ENCODE measurements at regions not wholly inside any gene's neighbourhood (a gene's known extent, or its start where the extent isn't known, plus 50 kb on each side); places are given as distances from the start of the nearest gene placed in this dataset.

DNA sequence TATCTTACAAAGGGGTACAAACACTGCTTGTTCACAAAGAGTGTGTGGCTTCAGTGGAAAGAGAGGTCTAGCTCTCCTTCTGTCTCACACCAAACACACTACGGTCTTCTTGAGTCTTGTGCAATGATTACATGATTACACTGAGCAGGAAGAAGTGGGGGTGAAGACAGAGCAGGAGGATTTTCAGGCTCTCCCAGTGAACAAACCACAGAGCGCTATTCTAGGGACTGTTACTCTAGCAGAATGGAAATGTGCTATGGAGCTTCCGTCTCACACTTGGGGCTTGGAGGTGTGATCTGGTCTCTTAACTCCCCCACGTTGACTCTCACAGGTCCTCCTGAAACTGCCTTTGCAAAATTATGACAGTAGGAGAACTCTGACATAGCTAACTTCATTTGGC, 203.4 kb downstream of the MYLK4 start:
- H3K36me3 Mint-ChIP-seq (ENCODE audit: unreplicated experiment): no peaks in the 10 kb centered on the region
- DNase-seq (ENCODE audit: extremely low spot score, unreplicated experiment): no peak
- peaks cover 5% of the 10 kb centered on the region for H3K27me3 Mint-ChIP-seq (ENCODE audit: unreplicated experiment)
- H3K4me3 Mint-ChIP-seq (ENCODE audit: unreplicated experiment): no peak overlapping the region
- no peak overlapping the region for H3K27ac Mint-ChIP-seq (ENCODE audit: unreplicated experiment)
- H3K9me3 Mint-ChIP-seq (ENCODE audit: unreplicated experiment): peaks cover 10% of the 10 kb centered on the region
- no peaks in the 10 kb centered on the region for H3K4me1 Mint-ChIP-seq (ENCODE audit: unreplicated experiment)
- TF ChIP-seq, protein P1, sequence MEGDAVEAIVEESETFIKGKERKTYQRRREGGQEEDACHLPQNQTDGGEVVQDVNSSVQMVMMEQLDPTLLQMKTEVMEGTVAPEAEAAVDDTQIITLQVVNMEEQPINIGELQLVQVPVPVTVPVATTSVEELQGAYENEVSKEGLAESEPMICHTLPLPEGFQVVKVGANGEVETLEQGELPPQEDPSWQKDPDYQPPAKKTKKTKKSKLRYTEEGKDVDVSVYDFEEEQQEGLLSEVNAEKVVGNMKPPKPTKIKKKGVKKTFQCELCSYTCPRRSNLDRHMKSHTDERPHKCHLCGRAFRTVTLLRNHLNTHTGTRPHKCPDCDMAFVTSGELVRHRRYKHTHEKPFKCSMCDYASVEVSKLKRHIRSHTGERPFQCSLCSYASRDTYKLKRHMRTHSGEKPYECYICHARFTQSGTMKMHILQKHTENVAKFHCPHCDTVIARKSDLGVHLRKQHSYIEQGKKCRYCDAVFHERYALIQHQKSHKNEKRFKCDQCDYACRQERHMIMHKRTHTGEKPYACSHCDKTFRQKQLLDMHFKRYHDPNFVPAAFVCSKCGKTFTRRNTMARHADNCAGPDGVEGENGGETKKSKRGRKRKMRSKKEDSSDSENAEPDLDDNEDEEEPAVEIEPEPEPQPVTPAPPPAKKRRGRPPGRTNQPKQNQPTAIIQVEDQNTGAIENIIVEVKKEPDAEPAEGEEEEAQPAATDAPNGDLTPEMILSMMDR (IDR thresholded peaks at IDR 0.05): no peak

DNA sequence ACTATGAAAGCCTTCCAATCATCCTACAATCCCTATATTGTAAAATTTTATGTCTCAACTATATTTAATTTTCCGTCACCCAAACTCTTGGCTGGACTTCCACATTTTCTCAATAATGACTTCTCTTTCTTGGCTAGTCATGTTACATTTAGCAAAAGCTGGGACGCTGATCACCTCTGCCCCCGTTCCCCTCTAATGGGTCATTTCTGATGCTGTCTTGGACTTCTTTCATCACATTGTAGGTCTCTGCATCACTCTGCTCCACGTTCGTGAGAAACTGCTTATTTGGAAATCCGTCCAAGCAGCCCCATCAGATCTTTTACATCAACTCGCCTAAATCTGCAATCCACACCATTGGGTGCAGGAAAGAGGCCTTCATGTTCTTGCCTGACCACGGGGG, 203.8 kb downstream of the MYLK4 start:
- H3K9me3 Mint-ChIP-seq (ENCODE audit: unreplicated experiment): peaks cover 10% of the 10 kb centered on the region
- H3K4me1 Mint-ChIP-seq (ENCODE audit: unreplicated experiment): no peaks in the 10 kb centered on the region
- no peak overlapping the region for H3K4me3 Mint-ChIP-seq (ENCODE audit: unreplicated experiment)
- no peak overlapping the region for H3K27ac Mint-ChIP-seq (ENCODE audit: unreplicated experiment)
- TF ChIP-seq, protein P1 (IDR thresholded peaks at IDR 0.05): no peak
- peaks cover 5% of the 10 kb centered on the region for H3K27me3 Mint-ChIP-seq (ENCODE audit: unreplicated experiment)
- no peak for DNase-seq (ENCODE audit: extremely low spot score, unreplicated experiment)
- no peaks in the 10 kb centered on the region for H3K36me3 Mint-ChIP-seq (ENCODE audit: unreplicated experiment)

DNA sequence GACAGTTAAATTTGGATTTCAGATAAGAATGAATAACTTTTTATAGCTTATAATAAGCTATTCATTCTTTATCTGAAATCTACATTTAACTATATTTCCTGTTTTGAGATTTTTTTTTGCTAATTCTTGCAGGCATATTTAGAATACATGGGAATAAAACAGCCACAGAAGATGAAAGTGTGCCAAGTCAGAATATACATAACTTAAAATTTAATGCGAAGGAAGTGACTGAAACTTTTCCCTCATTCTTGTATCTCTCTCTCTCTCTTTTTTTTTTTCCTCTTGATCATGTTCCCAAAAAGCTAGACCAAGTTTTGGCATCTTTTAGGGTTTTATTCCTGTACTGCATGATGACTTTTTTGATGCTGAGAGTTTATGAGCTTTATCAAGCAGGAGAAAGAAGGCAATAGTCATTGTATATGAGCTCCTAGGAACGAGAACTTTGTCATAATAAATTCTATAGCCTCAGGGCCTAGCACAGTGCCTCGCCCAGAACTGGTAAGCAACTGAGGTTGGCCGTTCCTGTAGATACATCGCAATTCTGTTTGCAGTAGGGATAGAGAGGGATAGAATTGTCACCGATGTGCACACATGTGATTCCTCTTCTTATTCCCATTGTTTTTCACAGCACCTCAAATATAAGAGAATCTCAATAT, 205.2 kb downstream of the MYLK4 start:
- TF ChIP-seq, protein P1 (IDR thresholded peaks at IDR 0.05): no peak
- Mint-ChIP-seq H3K27me3 (ENCODE audit: unreplicated experiment) (peaks cover 5% of the 10 kb centered on the region), H3K4me3 (ENCODE audit: unreplicated experiment) (no peak overlapping the region), H3K36me3 (ENCODE audit: unreplicated experiment) (no peaks in the 10 kb centered on the region), H3K27ac (ENCODE audit: unreplicated experiment) (no peak overlapping the region), H3K4me1 (ENCODE audit: unreplicated experiment) (no peaks in the 10 kb centered on the region), H3K9me3 (ENCODE audit: unreplicated experiment) (peaks cover 10% of the 10 kb centered on the region)
- no peak for DNase-seq (ENCODE audit: extremely low spot score, unreplicated experiment)

DNA sequence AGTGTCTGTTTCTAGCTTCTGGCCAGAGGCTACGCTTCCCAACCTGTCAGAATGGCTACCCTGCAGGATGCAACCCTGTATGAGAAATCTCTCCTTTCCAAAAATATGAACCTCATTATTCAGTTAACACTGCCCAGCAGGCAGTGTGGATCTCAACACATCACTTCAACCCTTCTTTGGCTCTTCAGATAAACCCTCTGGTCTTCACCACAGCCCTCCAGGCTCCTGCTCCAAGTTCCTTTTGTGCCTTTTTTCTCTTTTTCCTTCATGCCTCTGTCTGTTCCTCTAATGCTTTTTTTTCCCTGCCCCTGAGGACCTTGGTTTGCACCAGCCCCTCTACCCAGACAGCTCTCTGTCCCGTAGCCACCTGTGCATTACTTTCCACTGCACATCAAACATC, 207.4 kb downstream of the MYLK4 start:
- H3K4me3 Mint-ChIP-seq (ENCODE audit: unreplicated experiment): no peak overlapping the region

DNA sequence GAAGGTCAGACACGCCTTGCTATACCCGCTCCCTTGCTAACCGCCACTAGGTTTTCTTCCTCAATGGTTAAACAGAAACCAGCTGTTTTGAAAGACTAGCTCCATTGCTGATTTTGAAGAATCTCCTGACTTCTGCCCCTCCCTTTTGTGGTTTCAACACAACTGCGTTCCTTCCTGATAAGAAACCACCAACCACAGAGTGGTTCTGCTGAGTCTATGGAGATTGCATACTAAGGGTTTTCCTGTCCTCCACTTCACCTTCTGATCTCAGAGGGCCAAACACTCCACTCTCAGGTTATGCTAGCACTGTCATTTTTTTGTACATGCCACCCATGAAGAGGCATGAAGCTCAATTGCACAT, 207.9 kb downstream of the MYLK4 start:
- Mint-ChIP-seq H3K4me1 (ENCODE audit: unreplicated experiment) (no peaks in the 10 kb centered on the region), H3K27ac (ENCODE audit: unreplicated experiment) (no peak overlapping the region), H3K27me3 (ENCODE audit: unreplicated experiment) (peaks cover 6% of the 10 kb centered on the region), H3K9me3 (ENCODE audit: unreplicated experiment) (peaks cover 11% of the 10 kb centered on the region), H3K4me3 (ENCODE audit: unreplicated experiment) (no peak overlapping the region), H3K36me3 (ENCODE audit: unreplicated experiment) (no peaks in the 10 kb centered on the region)
- no peak for DNase-seq (ENCODE audit: extremely low spot score, unreplicated experiment)
- TF ChIP-seq, protein P1 (IDR thresholded peaks at IDR 0.05): no peak

More for the DNA sequence above, 207.4 kb downstream of the MYLK4 start:
- H3K9me3 Mint-ChIP-seq (ENCODE audit: unreplicated experiment): peaks cover 8% of the 10 kb centered on the region
- peaks cover 5% of the 10 kb centered on the region for H3K27me3 Mint-ChIP-seq (ENCODE audit: unreplicated experiment)
- no peaks in the 10 kb centered on the region for H3K36me3 Mint-ChIP-seq (ENCODE audit: unreplicated experiment)
- H3K4me1 Mint-ChIP-seq (ENCODE audit: unreplicated experiment): no peaks in the 10 kb centered on the region
- H3K27ac Mint-ChIP-seq (ENCODE audit: unreplicated experiment): no peak overlapping the region
- TF ChIP-seq, protein P1 (IDR thresholded peaks at IDR 0.05): no peak
- no peak for DNase-seq (ENCODE audit: extremely low spot score, unreplicated experiment)

Data from osteocyte (in vitro differentiated cells).